DND-41 (cell line): ENCODE measurements at regions not wholly inside any gene's neighbourhood (a gene's known extent, or its start where the extent isn't known, plus 50 kb on each side); places are given as distances from the start of the nearest gene placed in this dataset.

Source experiments
- ATAC-seq: fragments of 200-7000 bp; cut with Tn5 transposase; 3 replicates; pipeline ENCODE4 v1.9.1; 2021; ENCODE audit warnings: low read depth; ENCODE audit not compliant: insufficient read depth
- DNase-seq: peaks from one replicate; pipeline ENCODE4 v3.0.0-alpha.2; 2020
- H2AFZ ChIP-seq: 2 replicates; pipeline ENCODE4 v1.6.0; 2012; ENCODE audit warnings: low read depth, low read length
- H3K27ac ChIP-seq: 2 replicates; pipeline ENCODE4 v1.5.1; 2012; ENCODE audit warnings: low read length, inconsistent platforms
- H3K27me3 ChIP-seq: fragments of 200-600 bp; sonication (generic); 2 replicates; pipeline ENCODE4 v1.6.0; 2012; ENCODE audit warnings: low read length, mild to moderate bottlenecking, inconsistent platforms; ENCODE audit not compliant: insufficient read depth, poor library complexity
- H3K36me3 ChIP-seq: 2 replicates; pipeline ENCODE4 v1.5.1; 2012; ENCODE audit warnings: low read length, inconsistent platforms; ENCODE audit not compliant: insufficient read depth
- H3K4me1 ChIP-seq: 2 replicates; pipeline ENCODE4 v1.5.1; 2012; ENCODE audit warnings: mild to moderate bottlenecking, low read length; ENCODE audit not compliant: insufficient read depth
- H3K4me2 ChIP-seq: 2 replicates; pipeline ENCODE4 v1.6.0; 2012; ENCODE audit warnings: mild to moderate bottlenecking, moderate library complexity, low read length, inconsistent platforms; ENCODE audit not compliant: insufficient read depth
- H3K4me3 ChIP-seq, 2 experiments: fragments of 200-600 bp in 1 of 2; shearing (Covaris generic) in 1 of 2; 2 replicates each; pipeline ENCODE4 v1.5.1; 2012 to 2016; ENCODE audit warnings: inconsistent platforms in 2 of 2, low read length in 2 of 2, mild to moderate bottlenecking in 2 of 2, low read depth in 1 of 2, moderate library complexity in 1 of 2
- H3K79me2 ChIP-seq: 2 replicates; pipeline ENCODE4 v1.6.0; 2012; ENCODE audit warnings: low read length, inconsistent platforms; ENCODE audit not compliant: insufficient read depth
- H3K9ac ChIP-seq: 2 replicates; pipeline ENCODE4 v1.6.0; 2012; ENCODE audit warnings: low read depth, mild to moderate bottlenecking, inconsistent platforms, low read length, moderate library complexity
- H3K9me3 ChIP-seq: 2 replicates; pipeline ENCODE4 v1.5.1; 2012; ENCODE audit warnings: low read length, moderate library complexity, mild to moderate bottlenecking, inconsistent platforms; ENCODE audit not compliant: insufficient read depth, severe bottlenecking
- H4K20me1 ChIP-seq: 2 replicates; pipeline ENCODE4 v1.6.0; 2012; ENCODE audit warnings: low read length; ENCODE audit not compliant: insufficient read depth
- EZH2 ChIP-seq: IDR thresholded peaks from 3 replicates; pipeline ENCODE4 v1.6.1; 2012; ENCODE audit warnings: borderline replicate concordance, low read depth, mild to moderate bottlenecking, moderate library complexity, low read length, inconsistent platforms; ENCODE audit not compliant: severe bottlenecking
- TF ChIP-seq, protein P1 (sequence below): IDR thresholded peaks from 2 replicates; pipeline ENCODE4 v1.5.1; 2012; ENCODE audit warnings: borderline replicate concordance, low read length, moderate library complexity, mild to moderate bottlenecking; ENCODE audit not compliant: poor library complexity, severe bottlenecking; ENCODE audit errors: extremely low read depth

DNA sequence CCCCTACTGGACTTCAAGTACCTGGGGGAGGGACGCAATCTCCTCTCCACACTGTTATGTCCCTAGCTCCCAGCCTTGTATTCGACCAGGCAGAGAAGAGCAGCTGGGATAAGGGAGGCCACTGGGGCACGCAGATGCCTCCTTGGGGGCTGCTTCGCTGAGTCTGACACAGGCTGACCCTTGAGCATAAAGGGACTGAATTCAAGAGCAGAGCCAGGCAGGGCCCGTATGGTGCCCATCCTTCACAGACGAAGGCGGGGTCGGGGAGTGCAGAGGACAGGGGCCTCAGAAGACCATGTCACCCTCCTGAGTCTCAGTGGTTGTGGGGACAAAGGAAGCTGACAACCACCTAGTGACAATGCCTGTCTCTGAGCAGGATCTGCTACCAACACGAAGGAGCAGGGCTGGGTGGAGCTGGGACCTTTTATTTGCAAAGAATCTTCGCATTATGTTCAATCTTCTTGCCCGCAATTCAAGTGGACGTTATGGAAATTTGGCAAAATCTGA, 124.6 kb downstream of the TUBA3C start:
- Histone ChIP-seq H3K36me3 (no peaks in the 10 kb centered on the region), H2AFZ (no peak overlapping the region), H3K9ac (no peak overlapping the region), H3K79me2 (no peaks in the 10 kb centered on the region), H3K4me1 (no peaks in the 10 kb centered on the region), H3K4me3 (no peak overlapping the region), H3K27me3 (no peaks in the 10 kb centered on the region), H4K20me1 (no peaks in the 10 kb centered on the region), H3K4me2 (no peak overlapping the region), H3K27ac (no peak overlapping the region), H3K9me3 (peaks cover 21% of the 10 kb centered on the region)
- no peak for TF ChIP-seq EZH2
- TF ChIP-seq, protein P1, sequence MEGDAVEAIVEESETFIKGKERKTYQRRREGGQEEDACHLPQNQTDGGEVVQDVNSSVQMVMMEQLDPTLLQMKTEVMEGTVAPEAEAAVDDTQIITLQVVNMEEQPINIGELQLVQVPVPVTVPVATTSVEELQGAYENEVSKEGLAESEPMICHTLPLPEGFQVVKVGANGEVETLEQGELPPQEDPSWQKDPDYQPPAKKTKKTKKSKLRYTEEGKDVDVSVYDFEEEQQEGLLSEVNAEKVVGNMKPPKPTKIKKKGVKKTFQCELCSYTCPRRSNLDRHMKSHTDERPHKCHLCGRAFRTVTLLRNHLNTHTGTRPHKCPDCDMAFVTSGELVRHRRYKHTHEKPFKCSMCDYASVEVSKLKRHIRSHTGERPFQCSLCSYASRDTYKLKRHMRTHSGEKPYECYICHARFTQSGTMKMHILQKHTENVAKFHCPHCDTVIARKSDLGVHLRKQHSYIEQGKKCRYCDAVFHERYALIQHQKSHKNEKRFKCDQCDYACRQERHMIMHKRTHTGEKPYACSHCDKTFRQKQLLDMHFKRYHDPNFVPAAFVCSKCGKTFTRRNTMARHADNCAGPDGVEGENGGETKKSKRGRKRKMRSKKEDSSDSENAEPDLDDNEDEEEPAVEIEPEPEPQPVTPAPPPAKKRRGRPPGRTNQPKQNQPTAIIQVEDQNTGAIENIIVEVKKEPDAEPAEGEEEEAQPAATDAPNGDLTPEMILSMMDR: no peak
- ATAC-seq: no peak
- no peak for DNase-seq

DNA sequence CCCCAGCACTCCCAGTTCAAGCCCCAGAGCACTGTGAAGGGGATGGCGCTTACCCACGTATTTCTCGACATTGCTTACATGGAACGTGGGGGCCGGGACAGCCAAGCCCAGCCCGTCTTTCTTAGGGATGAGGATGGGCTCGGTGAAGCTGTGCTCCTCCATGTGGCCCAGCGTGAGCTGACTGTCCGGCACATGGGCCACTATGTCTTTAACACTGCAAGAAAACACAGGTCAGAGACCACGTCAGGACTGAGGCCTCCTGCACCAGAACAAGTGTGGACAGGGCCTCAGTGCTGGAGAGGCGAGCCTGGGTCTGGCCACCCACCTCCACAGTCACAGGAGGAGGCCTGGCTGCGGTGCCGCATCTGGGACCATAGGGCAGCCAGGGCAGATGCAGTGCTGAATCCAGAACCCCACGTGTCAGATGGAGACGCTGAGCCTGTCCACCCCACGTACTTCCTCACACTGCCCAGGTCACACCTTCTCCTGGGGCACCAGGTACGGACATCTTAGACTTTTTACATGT, 125.2 kb downstream of the TUBA3C start:
- Histone ChIP-seq H3K9ac (no peak overlapping the region), H3K4me2 (no peak overlapping the region), H3K27me3 (no peaks in the 10 kb centered on the region), H3K4me3 (no peak overlapping the region), H3K36me3 (no peaks in the 10 kb centered on the region), H3K79me2 (no peaks in the 10 kb centered on the region), H3K27ac (no peak overlapping the region), H2AFZ (no peak overlapping the region), H4K20me1 (no peaks in the 10 kb centered on the region), H3K4me1 (no peaks in the 10 kb centered on the region), H3K9me3 (peaks cover 19% of the 10 kb centered on the region)
- TF ChIP-seq EZH2: no peak
- DNase-seq (no peak), ATAC-seq (no peak)

DNA sequence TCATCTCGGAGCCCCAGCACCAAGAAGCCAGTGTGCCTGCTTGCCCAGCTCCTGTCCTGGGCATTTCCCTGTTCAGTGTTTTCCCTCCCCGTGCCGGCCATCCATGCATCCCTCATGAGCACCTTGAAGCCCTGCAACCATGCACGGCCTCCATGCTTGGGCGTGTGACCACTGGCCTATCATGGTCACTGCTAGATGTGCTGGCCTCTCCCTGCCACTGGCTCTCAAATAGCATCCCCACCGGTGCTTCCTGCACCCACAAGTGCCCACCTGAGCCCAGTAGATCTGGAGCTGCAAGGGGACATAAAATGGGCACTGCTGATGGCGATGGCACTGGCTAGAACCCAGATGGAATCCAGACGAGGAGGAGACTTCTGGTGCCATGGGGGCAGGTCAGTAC, 126.0 kb downstream of the TUBA3C start:
- no peaks in the 10 kb centered on the region for H3K4me1 ChIP-seq
- no peak for TF ChIP-seq EZH2
- TF ChIP-seq, protein P1: no peak
- H3K79me2 ChIP-seq: no peaks in the 10 kb centered on the region
- no peak overlapping the region for H3K27ac ChIP-seq
- no peaks in the 10 kb centered on the region for H3K36me3 ChIP-seq
- peaks cover 17% of the 10 kb centered on the region for H3K9me3 ChIP-seq
- no peak overlapping the region for H3K4me3 ChIP-seq
- no peaks in the 10 kb centered on the region for H3K27me3 ChIP-seq
- no peak overlapping the region for H2AFZ ChIP-seq
- no peaks in the 10 kb centered on the region for H4K20me1 ChIP-seq
- no peak overlapping the region for H3K9ac ChIP-seq
- H3K4me2 ChIP-seq: no peak overlapping the region
- DNase-seq: no peak
- ATAC-seq: no peak

DNA sequence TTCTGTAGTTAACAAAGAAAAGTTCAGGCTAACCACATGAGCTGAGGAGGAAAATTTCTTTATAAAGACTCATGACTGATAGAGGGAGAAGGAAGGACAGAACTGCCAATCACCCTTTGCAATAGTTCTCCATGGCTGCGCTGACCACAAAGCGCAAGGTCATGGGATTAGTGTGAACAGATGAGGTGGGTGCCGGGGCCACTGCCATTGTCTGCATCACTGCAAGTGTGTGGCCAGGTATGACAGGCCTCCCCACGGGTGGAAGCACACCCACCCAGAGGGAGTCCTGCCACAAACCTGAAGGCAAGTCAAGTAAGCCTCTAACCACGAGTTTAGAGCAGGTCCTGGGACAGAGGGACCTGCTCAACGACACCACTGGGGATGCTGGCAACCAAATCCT, 128.1 kb downstream of the TUBA3C start:
- Histone ChIP-seq H3K4me3 (no peak overlapping the region), H3K27me3 (no peaks in the 10 kb centered on the region), H3K4me1 (no peaks in the 10 kb centered on the region), H4K20me1 (no peaks in the 10 kb centered on the region), H3K9ac (no peak overlapping the region), H2AFZ (no peak overlapping the region), H3K4me2 (no peak overlapping the region), H3K27ac (no peak overlapping the region), H3K9me3 (peaks cover 13% of the 10 kb centered on the region), H3K36me3 (no peaks in the 10 kb centered on the region), H3K79me2 (no peaks in the 10 kb centered on the region)
- TF ChIP-seq, protein P1: no peak
- TF ChIP-seq EZH2: no peak
- no peak for DNase-seq
- ATAC-seq: no peak
